Omental fat pad (tissue), 3 donors: ENCODE measurements at regions not wholly inside any gene's neighbourhood (a gene's known extent, or its start where the extent isn't known, plus 50 kb on each side); places are given as distances from the start of the nearest gene placed in this dataset.
A peak's percentile ranks its signal among the peaks of the same experiment; 100 is the strongest.

Source experiments
- ATAC-seq: fragments of 150-250 bp; one replicate; pipeline ENCODE4 v1.9.1; 2016; ENCODE audit warnings: mild to moderate bottlenecking, moderate library complexity; ENCODE audit not compliant: low FRiP score
- DNase-seq: peaks from one replicate; pipeline ENCODE4 v3.0.0-alpha.2; 2019; ENCODE audit warnings: low spot score
- CTCF ChIP-seq, 3 donors: fragments of 450-650 bp; IDR thresholded peaks; one replicate each; pipeline ENCODE4 v1.5.1; 2016 to 2017; ENCODE audit warnings: antibody characterized with exemption in 3 of 3, mild to moderate bottlenecking in 3 of 3, moderate library complexity in 2 of 3

- TF ChIP-seq CTCF (IDR thresholded peaks at IDR 0.05): no peak
- no peak for DNase-seq
- no peak for ATAC-seq
These were observed 138.1 kb downstream of the NXNL2 start for GRCh38 chr9:88672874-88673689.

GRCh38 chr9:88673886-88674285 is 138.9 kb downstream of the NXNL2 start:
- no peak for TF ChIP-seq CTCF (IDR thresholded peaks at IDR 0.05)
- ATAC-seq: no peak
- no peak for DNase-seq

- no peak for TF ChIP-seq CTCF (IDR thresholded peaks at IDR 0.05)
- DNase-seq (no peak), ATAC-seq (no peak)
These were observed 141.7 kb downstream of the NXNL2 start for GRCh38 chr9:88676644-88677043.

- no peak for DNase-seq
These were observed 143.0 kb downstream of the NXNL2 start for GRCh38 chr9:88678008-88678407.

GRCh38 chr9:88678431-88678830 is 143.5 kb downstream of the NXNL2 start:
- ATAC-seq: peak; percentile 17
- no peak for TF ChIP-seq CTCF (IDR thresholded peaks at IDR 0.05)
- no peak for DNase-seq

More at GRCh38 chr9:88678008-88678407, 143.0 kb downstream of the NXNL2 start:
- ATAC-seq: no peak
- TF ChIP-seq CTCF (IDR thresholded peaks at IDR 0.05): no peak

- DNase-seq: no peak
- no peak for TF ChIP-seq CTCF (IDR thresholded peaks at IDR 0.05)
- no peak for ATAC-seq
These were observed 145.1 kb downstream of the NXNL2 start for GRCh38 chr9:88680041-88680440.

- DNase-seq (no peak), ATAC-seq (peak; percentile 77)
- TF ChIP-seq CTCF (IDR thresholded peaks at IDR 0.05): no peak
These were observed 145.7 kb downstream of the NXNL2 start for GRCh38 chr9:88680505-88681160.
